HCT116 (cell line): ENCODE measurements at regions not wholly inside any gene's neighbourhood (a gene's known extent, or its start where the extent isn't known, plus 50 kb on each side); places are given as distances from the start of the nearest gene placed in this dataset.
"Not testable (repeated sequence)": the region's sequence is repeated elsewhere in the genome, so short reads cannot be mapped to it uniquely, and the experiment has no call there.

Experiments used
- ATAC-seq: fragments of 200-7000 bp; cut with Tn5 transposase; 2 replicates; pipeline ENCODE4 v1.9.1; 2020; ENCODE audit warnings: mild to moderate bottlenecking, moderate library complexity
- BruUV-seq: library from RNA; stranded (reverse); fragments of 400-500 nt; replicated peaks from 2 replicates; lab custom pipeline; 2021; lab: Mats Ljungman, UMichigan
- CTCF ChIA-PET: fragments of 300-600 bp; sonication (Branson Sonifier 250); formaldehyde crosslinking; loops from one replicate; lab custom pipeline; 2021; ENCODE audit warnings: antibody characterized with exemption; lab: Charles Lee
- POLR2A ChIA-PET: fragments of 300-600, 350-600 bp; sonication (Branson Sonifier 250); formaldehyde crosslinking; loops from one replicate; lab custom pipeline; 2021; ENCODE audit warnings: antibody characterized with exemption; lab: Charles Lee
- RAD21 ChIA-PET, 2 experiments: fragments of 300-600 bp; sonication (Branson Sonifier 250); formaldehyde crosslinking; loops; one replicate each; lab custom pipeline; 2023; ENCODE audit warnings: low total read pairs in 2 of 2; ENCODE audit not compliant: uncharacterized antibody in 2 of 2, unreplicated experiment in 2 of 2, low non-redundant PET in 1 of 2; lab: Charles Lee
- DNase-seq: peaks from one replicate; pipeline ENCODE4 v3.0.0-alpha.2; 2010; ENCODE audit warnings: low read depth, low spot score
- H2AFZ ChIP-seq: fragments of 200-600 bp; shearing (Covaris generic), sonication (generic); 2 replicates; pipeline ENCODE4 v1.6.1; 2017; ENCODE audit warnings: low read depth, mixed run types, mixed read lengths, antibody characterized with exemption, low read length; ENCODE audit not compliant: poor library complexity, severe bottlenecking
- H3K27ac ChIP-seq: 2 replicates; pipeline ENCODE4 v1.5.1; 2012; ENCODE audit warnings: low read depth, low read length
- H3K27me3 ChIP-seq: fragments of 200-600 bp; sonication (generic); 2 replicates; pipeline ENCODE4 v1.6.1; 2016; ENCODE audit warnings: mixed run types, low read length, mixed read lengths; ENCODE audit not compliant: insufficient read depth
- H3K36me3 ChIP-seq, 2 experiments: fragments of 200-500 bp in 1 of 2; fragments of 200-600 bp in 1 of 2; sonication (Bioruptor generic) in 1 of 2; sonication (generic) in 1 of 2; 2 replicates each; pipeline versions ENCODE4 v1.5.1 to v1.6.1; 2014 to 2016; ENCODE audit warnings: low read length in 2 of 2, inconsistent platforms in 1 of 2, mixed read lengths in 1 of 2, mixed run types in 1 of 2; ENCODE audit not compliant: insufficient read depth in 2 of 2, control insufficient read depth in 1 of 2
- H3K4me1 ChIP-seq, 2 experiments: fragments of 200-600 bp in 1 of 2; sonication (generic) in 1 of 2; 2 replicates each; pipeline versions ENCODE4 v1.5.1 to v1.6.1; 2012 to 2017; ENCODE audit warnings: low read length in 2 of 2, inconsistent platforms in 1 of 2, mild to moderate bottlenecking in 1 of 2, mixed read lengths in 1 of 2, mixed run types in 1 of 2, moderate library complexity in 1 of 2; ENCODE audit not compliant: insufficient read depth in 2 of 2, control insufficient read depth in 1 of 2
- H3K4me2 ChIP-seq: fragments of 200-600 bp; sonication (generic); 2 replicates; pipeline ENCODE4 v1.6.1; 2017; ENCODE audit warnings: mixed run types, low read length, mixed read lengths
- H3K4me3 ChIP-seq, 2 experiments: fragments of 200-600 bp in 1 of 2; sonication (generic) in 1 of 2; replicated peaks in 1 of 2; 2 replicates each; pipeline ENCODE4 v1.5.1; 2011 to 2016; ENCODE audit warnings: low read length in 2 of 2, control low read depth in 1 of 2, low read depth in 1 of 2, mild to moderate bottlenecking in 1 of 2, mixed read lengths in 1 of 2, mixed run types in 1 of 2
- H3K79me2 ChIP-seq: fragments of 200-600 bp; sonication (generic); 2 replicates; pipeline ENCODE4 v1.6.1; 2017; ENCODE audit warnings: mild to moderate bottlenecking, mixed run types, low read length, moderate library complexity, mixed read lengths; ENCODE audit not compliant: insufficient read depth
- H3K9ac ChIP-seq: fragments of 200-600 bp; sonication (generic); 2 replicates; pipeline ENCODE4 v1.6.1; 2016; ENCODE audit warnings: low read length, mixed read lengths
- H3K9me2 ChIP-seq: fragments of 200-600 bp; sonication (generic), shearing (Covaris generic); 2 replicates; pipeline ENCODE4 v1.6.1; 2017; ENCODE audit warnings: mixed run types, mild to moderate bottlenecking, moderate library complexity; ENCODE audit not compliant: insufficient read depth
- H3K9me3 ChIP-seq, 2 experiments: fragments of 200-500 bp in 1 of 2; fragments of 200-600 bp in 1 of 2; sonication (Bioruptor generic) in 1 of 2; sonication (generic) in 1 of 2; 2 replicates each; pipeline ENCODE4 v1.6.1; 2014 to 2017; ENCODE audit warnings: low read length in 2 of 2, mixed read lengths in 2 of 2, inconsistent platforms in 1 of 2, low read depth in 1 of 2, mild to moderate bottlenecking in 1 of 2, mixed run types in 1 of 2, moderate library complexity in 1 of 2; ENCODE audit not compliant: control insufficient read depth in 1 of 2, insufficient read depth in 1 of 2
- H4K20me1 ChIP-seq: fragments of 200-600 bp; sonication (generic), shearing (Covaris generic); 2 replicates; pipeline ENCODE4 v1.6.1; 2017; ENCODE audit warnings: mixed run types, mild to moderate bottlenecking, moderate library complexity; ENCODE audit not compliant: insufficient read depth
- intact Hi-C: fragments of 100-400 bp; cut with micrococcal nuclease; formaldehyde crosslinking; loops from 2 replicates; pipeline ENCODE4 v1.10.0; 2022

- H2AFZ ChIP-seq, POLR2A ChIA-PET, RAD21 ChIA-PET, H3K27me3 ChIP-seq, H3K4me1 ChIP-seq, H3K9ac ChIP-seq, H3K9me3 ChIP-seq, H4K20me1 ChIP-seq, H3K9me2 ChIP-seq, H3K36me3 ChIP-seq, ATAC-seq, H3K4me2 ChIP-seq, CTCF ChIA-PET, BruUV-seq, H3K79me2 ChIP-seq, DNase-seq, H3K4me3 ChIP-seq, H3K27ac ChIP-seq, intact Hi-C loops: not testable (repeated sequence)
Measured at GRCh38 chr4:131747203-131747602, 1401.9 kb upstream of the PCDH10 start.

GRCh38 chr4:131749224-131749623, 1399.9 kb upstream of the PCDH10 start:
- not testable (repeated sequence) for H3K27ac ChIP-seq

GRCh38 chr4:131750006-131750405, 1399.1 kb upstream of the PCDH10 start:
- H3K4me1 ChIP-seq, H3K36me3 ChIP-seq, intact Hi-C loops, H3K9ac ChIP-seq, H3K9me2 ChIP-seq, H3K4me3 ChIP-seq, BruUV-seq, H2AFZ ChIP-seq, DNase-seq, H3K27ac ChIP-seq, CTCF ChIA-PET, H4K20me1 ChIP-seq, H3K27me3 ChIP-seq, RAD21 ChIA-PET, H3K4me2 ChIP-seq, H3K79me2 ChIP-seq, H3K9me3 ChIP-seq, ATAC-seq, POLR2A ChIA-PET: not testable (repeated sequence)

More at GRCh38 chr4:131749224-131749623, 1399.9 kb upstream of the PCDH10 start:
- H3K36me3 ChIP-seq, H3K4me3 ChIP-seq, ATAC-seq, H3K4me1 ChIP-seq, RAD21 ChIA-PET, H3K27me3 ChIP-seq, H4K20me1 ChIP-seq, DNase-seq, H3K4me2 ChIP-seq, BruUV-seq, H2AFZ ChIP-seq, POLR2A ChIA-PET, CTCF ChIA-PET, H3K79me2 ChIP-seq, intact Hi-C loops, H3K9ac ChIP-seq, H3K9me2 ChIP-seq, H3K9me3 ChIP-seq: not testable (repeated sequence)

- H3K9me2 ChIP-seq, RAD21 ChIA-PET, H3K27ac ChIP-seq, ATAC-seq, DNase-seq, H3K9ac ChIP-seq, H3K36me3 ChIP-seq, H3K4me1 ChIP-seq, POLR2A ChIA-PET, CTCF ChIA-PET, BruUV-seq, H3K4me2 ChIP-seq, H3K9me3 ChIP-seq, H3K27me3 ChIP-seq, H4K20me1 ChIP-seq, intact Hi-C loops, H2AFZ ChIP-seq, H3K4me3 ChIP-seq, H3K79me2 ChIP-seq: not testable (repeated sequence)
Measured at GRCh38 chr4:131750469-131750868, 1398.6 kb upstream of the PCDH10 start.

GRCh38 chr4:131762234-131762633, 1386.9 kb upstream of the PCDH10 start:
- H3K27me3 ChIP-seq, H3K27ac ChIP-seq, DNase-seq, H3K4me3 ChIP-seq, H2AFZ ChIP-seq, H3K79me2 ChIP-seq, ATAC-seq, H4K20me1 ChIP-seq, H3K4me1 ChIP-seq, CTCF ChIA-PET, H3K9me3 ChIP-seq, RAD21 ChIA-PET, H3K9me2 ChIP-seq, H3K4me2 ChIP-seq, BruUV-seq, POLR2A ChIA-PET, H3K36me3 ChIP-seq, intact Hi-C loops, H3K9ac ChIP-seq: not testable (repeated sequence)
